B cell (primary cell): ENCODE measurements at regions not wholly inside any gene's neighbourhood (a gene's known extent, or its start where the extent isn't known, plus 50 kb on each side); places are given as distances from the start of the nearest gene placed in this dataset.

ENCODE experiments used
- ATAC-seq: fragments of 200-7000 bp; cut with Tn5 transposase; one replicate; pipeline ENCODE4 v1.10.0; 2021; ENCODE audit warnings: low read depth, mild to moderate bottlenecking, moderate number of reproducible peaks, moderate library complexity
- CTCF ChIA-PET: fragments of 350-600 bp; sonication (Branson Sonifier 250); formaldehyde crosslinking; loops from one replicate; lab custom pipeline; 2021; ENCODE audit warnings: antibody characterized with exemption, inconsistent platforms; lab: Charles Lee
- POLR2A ChIA-PET: fragments of 350-600 bp; sonication (Branson Sonifier 250); formaldehyde crosslinking; loops from one replicate; lab custom pipeline; 2021; ENCODE audit warnings: antibody characterized with exemption; lab: Charles Lee
- DNase-seq: peaks from one replicate; pipeline ENCODE4 v3.0.0; 2013
- H2AFZ ChIP-seq: 2 replicates; pipeline ENCODE4 v1.6.1; 2012; ENCODE audit warnings: mild to moderate bottlenecking, low read depth, low read length; ENCODE audit not compliant: insufficient read depth, poor library complexity, severe bottlenecking
- H3K27ac ChIP-seq, 2 donors: 1 replicate in 1 of 2; 2 replicates in 1 of 2; pipeline ENCODE4 v1.5.1; 2012 to 2013; ENCODE audit warnings: low read length in 2 of 2, mild to moderate bottlenecking in 2 of 2, moderate library complexity in 1 of 2
- H3K27me3 ChIP-seq, 4 experiments: fragments of 200-600 bp in 1 of 4; sonication (generic) in 1 of 4; replicated peaks in 1 of 4; 1 replicate in 2 of 4; 2 replicates in 2 of 4; pipeline versions ENCODE4 v1.6.1 to v1.7.0; 2013 to 2016; ENCODE audit warnings: low read length in 3 of 4, mild to moderate bottlenecking in 2 of 4, mixed read lengths in 1 of 4, moderate library complexity in 1 of 4; ENCODE audit not compliant: insufficient read depth in 4 of 4, control insufficient read depth in 3 of 4; ENCODE audit errors: control extremely low read depth in 1 of 4
- H3K36me3 ChIP-seq, 2 experiments: replicated peaks in 1 of 2; 1 replicate in 1 of 2; 2 replicates in 1 of 2; pipeline versions ENCODE4 v1.6.1 to v1.7.1; 2013; ENCODE audit warnings: low read length in 1 of 2; ENCODE audit not compliant: insufficient read depth in 2 of 2, control insufficient read depth in 1 of 2; ENCODE audit errors: control extremely low read depth in 1 of 2, extremely low read depth in 1 of 2
- H3K4me1 ChIP-seq, 2 donors: fragments of 200-600 bp in 1 of 2; sonication (generic) in 1 of 2; 1 replicate in 1 of 2; 2 replicates in 1 of 2; pipeline versions ENCODE4 v1.5.1 to v1.6.1; 2013 to 2017; ENCODE audit warnings: low read length in 2 of 2; ENCODE audit not compliant: control insufficient read depth in 2 of 2, insufficient read depth in 2 of 2
- H3K4me2 ChIP-seq: replicated peaks from 2 replicates; pipeline ENCODE3; 2012; ENCODE audit warnings: mild to moderate bottlenecking, low read depth, low read length; ENCODE audit not compliant: poor library complexity, severe bottlenecking
- H3K4me3 ChIP-seq, 5 experiments: fragments of 200-600 bp in 1 of 5; sonication (generic) in 1 of 5; 1 replicate in 3 of 5; 2 replicates in 2 of 5; pipeline versions ENCODE4 v1.5.1 to v1.7.0; 2011 to 2016; ENCODE audit warnings: low read length in 4 of 5, mild to moderate bottlenecking in 4 of 5, low read depth in 2 of 5, control low read depth in 1 of 5, moderate library complexity in 1 of 5; ENCODE audit not compliant: insufficient read depth in 1 of 5; ENCODE audit errors: control extremely low read depth in 1 of 5, extremely low read depth in 1 of 5
- H3K79me2 ChIP-seq: fragments of 200-600 bp; sonication (generic); one replicate; pipeline ENCODE4 v1.6.0; 2016; ENCODE audit warnings: low read length; ENCODE audit not compliant: control insufficient read depth, insufficient read depth
- H3K9ac ChIP-seq: fragments of 200-600 bp; sonication (generic); 2 replicates; pipeline ENCODE4 v1.6.1; 2017; ENCODE audit warnings: mild to moderate bottlenecking, low read length, moderate library complexity
- H3K9me3 ChIP-seq, 3 donors: one replicate each; pipeline versions ENCODE4 v1.6.1 to v1.7.1; 2013; ENCODE audit warnings: low read length in 2 of 3; ENCODE audit not compliant: control insufficient read depth in 2 of 3, insufficient read depth in 1 of 3; ENCODE audit errors: control extremely low read depth in 1 of 3
- H4K20me1 ChIP-seq: 2 replicates; pipeline ENCODE4 v1.6.0; 2012; ENCODE audit warnings: mild to moderate bottlenecking, low read length; ENCODE audit not compliant: insufficient read depth, control insufficient read depth, poor library complexity, severe bottlenecking
- H3K27ac Mint-ChIP-seq: one replicate; pipeline ENCODE4 v1.8.0; 2021; ENCODE audit warnings: mixed read lengths
- H3K27me3 Mint-ChIP-seq: one replicate; pipeline ENCODE4 v1.8.0; 2021; ENCODE audit warnings: mixed read lengths
- H3K4me1 Mint-ChIP-seq: one replicate; pipeline ENCODE4 v1.8.0; 2021; ENCODE audit warnings: mixed read lengths
- H3K4me3 Mint-ChIP-seq: one replicate; pipeline ENCODE4 v1.8.0; 2021; ENCODE audit warnings: mixed read lengths
- H3K9me3 Mint-ChIP-seq: one replicate; pipeline ENCODE4 v1.8.0; 2022; ENCODE audit warnings: mixed read lengths; ENCODE audit not compliant: insufficient read depth
- EZH2 ChIP-seq: IDR thresholded peaks from 2 replicates; pipeline ENCODE4 v1.6.1; 2012; ENCODE audit warnings: borderline replicate concordance, low read depth, mild to moderate bottlenecking, moderate library complexity, low read length; ENCODE audit not compliant: insufficient read depth, poor library complexity, severe bottlenecking
- WGBS: methylation state at CpG from one replicate; pipeline ENCODE4 v1.1.5; 2013; ENCODE audit warnings: missing lambda C conversion rate; ENCODE audit not compliant: insufficient coverage; 5-methylcytosine and 5-hydroxymethylcytosine counted together
- intact Hi-C: fragments of 100-400 bp; cut with micrococcal nuclease; formaldehyde crosslinking; loops from one replicate; pipeline ENCODE4 v1.10.0; 2022
- TF ChIP-seq, protein P1 (sequence below): fragments of 200-600 bp; IDR thresholded peaks from one replicate; pipeline ENCODE4 v1.8.0; 2022; ENCODE audit warnings: antibody characterized with exemption, mild to moderate bottlenecking

DNA sequence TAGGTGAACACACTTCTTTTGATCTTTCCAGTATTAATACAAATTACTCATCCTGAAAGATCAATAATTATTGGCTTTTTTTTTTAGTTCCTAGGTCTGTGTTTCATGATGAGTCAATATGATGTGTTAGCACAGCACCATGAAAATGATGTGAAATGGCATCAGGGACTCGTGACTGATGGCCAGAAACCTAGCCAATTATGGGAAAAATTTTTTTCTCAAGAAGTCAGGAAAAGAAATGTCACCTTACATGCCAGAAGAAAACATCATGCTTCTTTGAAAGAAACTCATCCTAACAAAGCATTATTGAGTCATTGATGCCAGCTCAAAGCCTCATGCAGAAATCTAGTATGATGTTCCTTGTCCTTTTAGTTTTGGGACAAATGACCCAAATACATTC, 468.3 kb upstream of the CBLB start:
- H3K4me3 Mint-ChIP-seq: no peak overlapping the region
- POLR2A ChIA-PET: no interaction called here
- Histone ChIP-seq H2AFZ (no peak overlapping the region), H3K9me3 (no peaks in the 10 kb centered on the region), H3K4me1 (peaks cover 6 to 16% of the 10 kb centered on the region in 2 donors), H4K20me1 (no peaks in the 10 kb centered on the region), H3K27ac (no peak overlapping the region), H3K4me3 (no peak overlapping the region), H3K79me2 (no peaks in the 10 kb centered on the region), H3K4me2 (no peak overlapping the region), H3K9ac (no peak overlapping the region), H3K27me3 (no peaks in the 10 kb centered on the region), H3K36me3 (no peaks in the 10 kb centered on the region)
- no CpG with 5 or more reads among the region's 1 CpG for WGBS
- H3K27me3 Mint-ChIP-seq: peaks cover under 1% of the 10 kb centered on the region
- CTCF ChIA-PET: interaction anchor here (0.7 kb wide), 1 partner anchor 1385 kb away, joined by 3 read pairs; no protein-coding TSS in a partner anchor
- DNase-seq: no peak
- H3K4me1 Mint-ChIP-seq: peaks cover 21% of the 10 kb centered on the region
- TF ChIP-seq EZH2: no peak
- TF ChIP-seq, protein P1, sequence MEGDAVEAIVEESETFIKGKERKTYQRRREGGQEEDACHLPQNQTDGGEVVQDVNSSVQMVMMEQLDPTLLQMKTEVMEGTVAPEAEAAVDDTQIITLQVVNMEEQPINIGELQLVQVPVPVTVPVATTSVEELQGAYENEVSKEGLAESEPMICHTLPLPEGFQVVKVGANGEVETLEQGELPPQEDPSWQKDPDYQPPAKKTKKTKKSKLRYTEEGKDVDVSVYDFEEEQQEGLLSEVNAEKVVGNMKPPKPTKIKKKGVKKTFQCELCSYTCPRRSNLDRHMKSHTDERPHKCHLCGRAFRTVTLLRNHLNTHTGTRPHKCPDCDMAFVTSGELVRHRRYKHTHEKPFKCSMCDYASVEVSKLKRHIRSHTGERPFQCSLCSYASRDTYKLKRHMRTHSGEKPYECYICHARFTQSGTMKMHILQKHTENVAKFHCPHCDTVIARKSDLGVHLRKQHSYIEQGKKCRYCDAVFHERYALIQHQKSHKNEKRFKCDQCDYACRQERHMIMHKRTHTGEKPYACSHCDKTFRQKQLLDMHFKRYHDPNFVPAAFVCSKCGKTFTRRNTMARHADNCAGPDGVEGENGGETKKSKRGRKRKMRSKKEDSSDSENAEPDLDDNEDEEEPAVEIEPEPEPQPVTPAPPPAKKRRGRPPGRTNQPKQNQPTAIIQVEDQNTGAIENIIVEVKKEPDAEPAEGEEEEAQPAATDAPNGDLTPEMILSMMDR: no peak
- intact Hi-C loops: loop anchor here (10.0 kb wide), 1 partner anchor 652 kb away; no protein-coding TSS in a partner anchor
- H3K27ac Mint-ChIP-seq: no peak overlapping the region
- ATAC-seq: no peak
- H3K9me3 Mint-ChIP-seq: no peaks in the 10 kb centered on the region

DNA sequence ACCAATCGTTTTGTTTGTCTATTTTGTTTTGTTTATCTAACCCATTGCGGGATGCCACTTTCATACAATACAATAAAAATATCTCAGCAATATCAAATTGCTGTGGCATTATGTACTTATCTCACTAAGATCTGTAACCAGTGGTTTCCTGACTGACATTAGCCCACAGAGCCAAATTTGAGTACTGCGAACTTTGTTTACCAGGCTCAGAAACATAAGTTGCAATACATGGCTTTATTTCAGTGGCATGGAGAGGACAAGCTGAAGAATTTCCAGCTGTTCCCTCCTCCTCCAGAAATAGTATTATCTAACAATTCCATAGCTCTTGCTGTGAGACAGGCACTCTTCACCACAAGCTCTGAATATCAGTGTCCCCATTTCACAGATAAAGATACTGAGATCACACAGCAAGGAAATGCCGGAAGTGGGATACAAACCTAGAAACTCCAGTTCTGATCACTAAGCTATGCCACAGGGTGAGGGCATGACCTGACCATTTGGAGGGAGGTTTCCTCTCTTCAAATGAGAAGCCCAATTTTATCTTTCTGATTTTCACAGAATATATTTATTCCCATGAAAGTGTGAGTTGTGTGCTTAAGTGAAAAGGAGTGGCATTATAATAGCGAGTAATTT, 469.9 kb upstream of the CBLB start:
- H3K9me3 Mint-ChIP-seq: no peaks in the 10 kb centered on the region
- Histone ChIP-seq H3K27ac (no peak overlapping the region), H3K36me3 (no peaks in the 10 kb centered on the region), H4K20me1 (no peaks in the 10 kb centered on the region), H3K79me2 (no peaks in the 10 kb centered on the region), H2AFZ (no peak overlapping the region), H3K4me3 (no peak overlapping the region), H3K9ac (no peak overlapping the region), H3K9me3 (no peaks in the 10 kb centered on the region), H3K4me1 (peaks cover 6 to 10% of the 10 kb centered on the region in 2 donors), H3K27me3 (no peaks in the 10 kb centered on the region), H3K4me2 (no peak overlapping the region)
- TF ChIP-seq EZH2: no peak
- TF ChIP-seq, protein P1: no peak
- 100% methylated on average over 2 of the region's 5 CpGs for WGBS
- DNase-seq: no peak
- intact Hi-C loops: loop anchor here (10.0 kb wide), 1 partner anchor 654 kb away; no protein-coding TSS in a partner anchor
- ChIA-PET POLR2A (no interaction called here), CTCF (no interaction called here)
- no peak overlapping the region for H3K4me3 Mint-ChIP-seq
- ATAC-seq: no peak
- no peak overlapping the region for H3K27ac Mint-ChIP-seq
- peaks cover 13% of the 10 kb centered on the region for H3K4me1 Mint-ChIP-seq
- H3K27me3 Mint-ChIP-seq: peaks cover 2% of the 10 kb centered on the region
